Amniotic stem cell (primary cell): ENCODE measurements at regions not wholly inside any gene's neighbourhood (a gene's known extent, or its start where the extent isn't known, plus 50 kb on each side); places are given as distances from the start of the nearest gene placed in this dataset.

ENCODE experiments used
- DNase-seq: peaks from one replicate; lab custom pipeline; 2025; lab: John Stamatoyannopoulos, UW

- no peak for DNase-seq
Observed at GRCh38 chr10:83357004-83357403, 782.3 kb upstream of the GHITM start.

- DNase-seq, result no peak
Observed at GRCh38 chr10:83357627-83358026, 781.7 kb upstream of the GHITM start.

DNA sequence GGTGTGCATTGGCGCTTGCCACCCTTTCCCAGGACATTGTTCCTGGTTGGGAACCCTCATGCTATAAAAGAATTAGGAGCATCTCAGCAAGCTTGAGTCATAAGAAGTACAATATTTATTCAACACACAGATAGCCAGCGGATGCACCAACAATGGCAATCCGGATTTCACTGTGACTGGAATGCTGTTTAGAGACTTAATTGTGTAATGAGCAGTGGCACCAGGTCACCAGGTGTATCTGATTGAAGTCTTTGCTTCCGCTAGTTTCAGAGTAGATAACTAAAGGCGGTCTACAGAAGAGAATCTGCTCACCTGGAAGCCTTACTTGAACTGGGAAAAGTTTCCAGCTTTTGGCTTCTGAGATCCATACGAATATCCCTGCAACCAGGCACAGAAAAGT lies 772.3 kb upstream of the GHITM start:
- no peak for DNase-seq

DNA sequence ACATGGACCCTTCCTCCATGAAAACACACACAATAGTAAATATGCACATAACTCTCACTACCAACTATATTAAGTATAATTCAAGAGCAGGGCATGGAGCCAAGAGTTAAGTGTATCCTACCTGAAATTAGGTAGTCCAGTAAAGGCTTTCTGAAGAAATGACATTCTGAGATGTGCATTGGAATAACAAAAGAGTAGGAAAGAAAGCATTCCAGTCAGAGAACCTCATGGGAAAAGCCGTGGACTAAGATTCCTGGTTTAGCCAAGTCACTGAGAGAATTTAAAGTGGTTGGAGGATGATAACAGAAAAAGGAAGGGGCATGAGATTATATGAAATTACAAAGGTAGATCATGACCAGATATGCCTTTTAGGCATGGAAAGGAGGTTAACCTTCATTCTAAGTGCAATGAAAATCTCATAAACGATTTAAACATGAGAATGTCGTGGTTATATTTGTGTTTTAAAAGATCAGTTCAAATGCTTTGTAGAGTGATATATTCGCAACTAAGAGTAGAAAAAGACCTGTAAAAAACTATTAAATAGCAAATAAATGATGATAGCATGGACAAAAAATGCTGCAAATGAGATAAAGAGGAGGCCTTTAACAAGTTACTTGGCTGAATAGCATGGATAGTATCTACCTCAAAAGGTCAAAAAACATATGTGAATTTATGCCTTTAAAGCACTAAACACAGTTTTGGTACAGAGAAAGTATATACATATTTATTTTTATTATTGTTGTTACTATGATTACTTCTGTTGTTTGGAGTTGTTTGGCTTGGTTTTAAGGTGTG lies 767.4 kb upstream of the GHITM start:
- DNase-seq, result no peak

DNA sequence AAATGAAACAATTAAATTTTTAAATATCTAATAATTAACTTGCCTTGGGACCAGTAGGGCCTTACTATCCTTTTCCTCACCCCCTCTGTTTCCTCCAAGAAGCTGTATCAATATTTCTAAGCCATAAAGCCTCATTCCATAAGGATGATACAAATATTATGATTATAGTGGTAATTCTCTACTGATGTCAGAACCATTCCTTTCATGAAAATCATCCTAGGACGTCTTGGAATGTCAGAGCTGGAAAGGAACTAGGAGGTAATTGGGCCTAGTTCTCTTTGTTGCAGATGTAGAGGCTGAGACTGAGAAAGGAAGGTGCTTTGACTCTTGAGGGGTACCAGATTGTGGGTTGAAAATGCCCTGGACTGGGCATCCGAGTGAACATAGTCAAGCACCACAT lies 766.7 kb upstream of the GHITM start:
- peak; percentile 48 for DNase-seq

DNA sequence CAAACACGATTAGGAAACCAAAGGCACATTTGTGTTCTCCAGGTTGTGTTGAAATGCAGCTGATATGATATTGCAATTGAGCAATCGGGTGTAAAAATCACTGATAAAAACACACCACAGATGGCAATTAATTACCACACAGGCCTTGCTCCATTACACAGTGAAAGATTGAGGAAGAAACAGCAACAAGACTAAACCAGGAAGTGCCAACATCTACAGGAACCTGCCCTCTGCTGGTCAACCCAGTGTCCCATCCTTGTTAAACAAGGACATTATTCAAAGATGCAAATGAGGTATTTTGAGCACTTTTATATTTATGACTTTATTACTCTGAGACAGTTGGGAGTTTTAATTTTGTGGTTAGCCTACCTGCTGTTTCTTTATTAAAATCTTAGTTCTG lies 765.6 kb upstream of the GHITM start:
- DNase-seq, result no peak

GRCh38 chr10:83374741-83375140 lies 764.6 kb upstream of the GHITM start:
- no peak for DNase-seq

- no peak for DNase-seq
Observed at GRCh38 chr10:83375274-83375673, 764.0 kb upstream of the GHITM start.

DNA sequence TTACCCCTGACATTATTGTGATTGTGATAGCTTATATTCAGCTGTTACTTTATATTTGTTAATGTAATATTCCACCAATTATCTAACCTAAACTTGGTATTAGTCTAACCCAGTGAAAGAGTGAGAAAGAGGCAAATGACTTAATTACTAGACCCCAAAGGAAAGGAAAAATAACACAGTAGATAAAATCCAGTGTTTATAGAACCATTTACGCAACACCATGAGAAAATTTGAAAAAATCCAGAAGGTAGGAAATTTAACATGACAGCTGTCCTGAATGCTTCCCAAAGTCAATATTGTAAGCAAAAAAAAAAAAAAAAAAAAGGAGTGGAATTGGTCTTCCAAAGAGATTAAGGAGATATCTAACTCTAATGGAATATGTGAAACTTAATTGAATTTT lies 741.5 kb upstream of the GHITM start:
- no peak for DNase-seq

DNA sequence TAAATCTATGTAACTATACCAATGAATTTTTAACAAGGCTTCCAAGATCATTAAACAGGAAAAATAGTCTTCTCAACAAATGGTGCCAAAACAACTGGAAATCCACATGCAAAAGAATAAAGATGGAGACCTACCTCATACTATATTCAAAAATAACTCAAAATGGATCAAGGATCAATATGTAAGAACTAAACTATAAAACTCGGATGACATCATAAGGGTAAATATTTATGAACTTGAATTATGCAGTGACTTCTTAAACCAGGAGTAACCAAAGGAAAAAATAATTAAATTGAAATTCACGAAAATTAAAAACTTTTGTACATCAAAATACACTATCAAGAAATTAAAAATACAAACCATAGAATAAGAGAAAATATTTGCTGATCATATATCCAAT lies 728.7 kb upstream of the GHITM start:
- no peak for DNase-seq

DNA sequence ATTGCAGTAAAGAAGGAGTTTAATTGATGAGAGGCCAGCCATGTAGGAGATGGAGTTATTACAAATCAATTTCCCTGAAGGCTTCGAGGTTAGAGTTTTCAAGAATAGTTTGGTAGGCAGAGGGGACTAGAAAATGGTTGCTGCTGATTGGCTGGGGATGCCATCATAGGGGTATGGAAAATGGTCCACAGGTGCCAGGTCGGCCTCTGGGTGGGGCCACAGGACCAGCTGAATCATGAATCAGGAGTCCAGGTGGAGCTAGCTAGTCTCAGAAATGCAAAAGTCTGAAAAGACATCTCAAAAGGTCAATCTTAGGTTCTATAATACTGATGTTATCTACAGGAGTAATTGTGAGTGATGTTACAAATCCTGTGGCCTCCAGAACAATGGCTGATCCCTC lies 714.0 kb upstream of the GHITM start:
- DNase-seq, result no peak

DNA sequence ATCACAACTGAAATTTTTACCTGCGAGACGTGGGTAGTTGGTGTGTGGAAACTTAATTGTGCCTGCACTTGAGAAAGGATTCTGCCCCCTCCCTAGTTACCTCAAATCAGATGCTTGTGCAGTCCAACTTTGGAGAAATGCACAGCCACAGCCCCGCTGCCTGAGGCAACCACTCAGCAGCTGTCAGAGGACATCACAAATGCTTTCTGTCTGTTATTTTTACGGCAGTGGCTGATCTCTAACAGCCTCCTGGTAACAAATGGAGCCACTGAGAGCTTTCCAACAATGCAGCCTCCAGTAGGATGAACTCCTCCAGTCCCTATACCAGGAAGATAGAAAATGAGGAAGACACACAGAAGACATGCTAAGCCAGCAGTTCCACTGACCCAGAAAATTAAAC lies 712.2 kb upstream of the GHITM start:
- no peak for DNase-seq

- DNase-seq, result no peak
Observed at GRCh38 chr10:83432261-83433045, 706.9 kb upstream of the GHITM start.

DNA sequence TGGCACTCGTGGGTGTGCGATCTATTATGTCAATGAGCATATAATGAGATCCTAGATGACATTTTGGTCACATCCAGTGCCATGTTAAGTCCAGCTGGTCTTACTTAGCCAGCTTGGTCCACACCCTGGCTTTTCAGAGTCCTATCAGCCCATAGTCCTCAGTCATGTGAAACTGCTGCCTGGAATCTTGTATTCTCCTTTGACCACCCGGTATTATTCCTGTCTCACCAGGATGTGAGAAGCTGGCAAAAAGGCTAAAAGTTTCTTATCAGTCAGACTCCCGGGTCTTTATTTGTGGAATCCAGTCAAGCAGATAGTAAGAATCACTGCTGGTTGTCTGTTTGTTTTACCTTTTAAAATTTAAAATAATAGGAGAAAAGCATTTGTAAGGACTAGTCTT lies 705.6 kb upstream of the GHITM start:
- no peak for DNase-seq

- DNase-seq, result no peak
Observed at GRCh38 chr10:83448013-83448412, 691.3 kb upstream of the GHITM start.

- no peak for DNase-seq
Observed at GRCh38 chr10:83458611-83459010, 680.7 kb upstream of the GHITM start.

- DNase-seq, result no peak
Observed at GRCh38 chr10:83459124-83459523, 680.2 kb upstream of the GHITM start.

- DNase-seq, result no peak
Observed at GRCh38 chr10:83469728-83470331, 669.5 kb upstream of the GHITM start.

DNA sequence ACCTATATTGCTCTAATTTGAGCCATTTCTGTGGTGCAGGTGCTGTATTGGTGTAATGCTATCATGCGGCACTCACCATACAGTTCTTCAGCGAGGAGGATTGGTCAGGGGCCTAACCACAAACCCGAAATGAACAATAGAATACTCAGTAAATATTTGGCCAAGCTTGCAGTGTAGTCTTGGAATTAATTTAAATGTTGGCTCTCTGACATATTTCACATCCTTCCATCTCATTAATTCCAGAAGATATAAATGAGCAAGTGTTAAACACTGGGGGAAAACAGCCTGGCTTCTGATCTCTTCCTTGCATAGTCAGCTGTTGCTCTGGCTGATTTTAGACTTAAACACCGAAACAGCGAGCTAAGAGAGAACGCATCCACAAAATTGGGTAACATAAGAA lies 663.1 kb upstream of the GHITM start:
- no peak for DNase-seq

- no peak for DNase-seq
Observed at GRCh38 chr10:83489161-83489560, 650.1 kb upstream of the GHITM start.

- no peak for DNase-seq
Observed at GRCh38 chr10:83492004-83492403, 647.3 kb upstream of the GHITM start.

DNA sequence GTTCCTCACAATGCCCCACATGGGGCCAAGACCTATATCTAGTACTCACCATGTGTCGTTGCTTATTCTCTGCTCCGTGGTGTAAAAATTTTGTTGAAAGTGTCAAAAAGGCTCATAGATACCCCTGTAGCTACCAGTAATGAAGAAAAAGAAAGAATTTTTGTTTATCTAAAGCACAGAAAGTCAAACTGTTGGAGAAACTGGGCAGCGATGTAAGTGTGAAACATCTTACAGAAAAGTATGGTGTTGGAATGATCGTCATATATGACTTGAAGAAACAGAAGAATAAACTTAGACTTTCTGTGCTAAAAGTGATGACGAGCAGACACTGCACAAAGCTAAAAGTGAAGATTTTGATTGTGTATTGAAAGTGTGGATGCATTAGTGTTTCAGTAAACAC lies 626.6 kb upstream of the GHITM start:
- no peak for DNase-seq

DNA sequence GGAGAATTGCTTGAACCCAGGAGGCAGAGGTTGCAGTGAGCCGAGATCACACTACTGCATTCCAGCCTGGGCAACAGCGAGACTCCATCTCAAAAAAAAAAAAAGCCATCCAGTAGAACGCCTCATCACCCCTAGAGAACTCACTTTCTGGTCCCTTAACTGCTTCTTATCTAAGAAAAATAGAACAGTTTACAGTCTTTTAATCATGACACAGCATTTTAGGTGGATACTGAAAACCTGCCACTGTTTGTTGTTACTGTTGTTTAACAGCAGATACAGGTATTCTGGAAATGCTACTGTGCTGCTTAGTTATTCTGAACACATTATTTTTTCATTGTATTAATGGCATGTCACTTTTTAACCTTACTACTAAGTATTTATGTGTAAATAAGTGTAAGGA lies 624.3 kb upstream of the GHITM start:
- DNase-seq, result no peak
